ENCODE measurements at regions not wholly inside any gene's neighbourhood (a gene's known extent, or its start where the extent isn't known, plus 50 kb on each side); places are given as distances from the start of the nearest gene placed in this dataset.

GRCh38 chr10:106076496-106076895 lies 1088.0 kb downstream of the SORCS1 start:
- no peak for TF ChIP-seq CTCF (IDR thresholded peaks at IDR 0.05; ENCODE audit: borderline replicate concordance, insufficient read depth, low read depth, low read length)
- no peak overlapping the region for H3K4me3 ChIP-seq (ENCODE audit: low read depth, low read length)

GRCh38 chr10:106053061-106053460 lies 1111.4 kb downstream of the SORCS1 start:
- TF ChIP-seq CTCF (IDR thresholded peaks at IDR 0.05; ENCODE audit: borderline replicate concordance, insufficient read depth, low read depth, low read length) = no peak
- H3K4me3 ChIP-seq (ENCODE audit: low read depth, low read length) = no peak overlapping the region

GRCh38 chr10:106044503-106044902 lies 1120.0 kb downstream of the SORCS1 start:
- no peak overlapping the region for H3K4me3 ChIP-seq (ENCODE audit: low read depth, low read length)
- no peak for TF ChIP-seq CTCF (IDR thresholded peaks at IDR 0.05; ENCODE audit: borderline replicate concordance, insufficient read depth, low read depth, low read length)

GRCh38 chr10:106043863-106044262 lies 1120.6 kb downstream of the SORCS1 start:
- no peak for TF ChIP-seq CTCF (IDR thresholded peaks at IDR 0.05; ENCODE audit: borderline replicate concordance, insufficient read depth, low read depth, low read length)
- H3K4me3 ChIP-seq (ENCODE audit: low read depth, low read length) = no peak overlapping the region

GRCh38 chr10:106038246-106038645 lies 1126.3 kb downstream of the SORCS1 start:
- H3K4me3 ChIP-seq (ENCODE audit: low read depth, low read length) = no peak overlapping the region
- no peak for TF ChIP-seq CTCF (IDR thresholded peaks at IDR 0.05; ENCODE audit: borderline replicate concordance, insufficient read depth, low read depth, low read length)

- no peak overlapping the region for H3K4me3 ChIP-seq (ENCODE audit: low read depth, low read length)
- TF ChIP-seq CTCF (IDR thresholded peaks at IDR 0.05; ENCODE audit: borderline replicate concordance, insufficient read depth, low read depth, low read length) = no peak
These were observed 1131.4 kb downstream of the SORCS1 start for GRCh38 chr10:106033065-106033464.

GRCh38 chr10:106032450-106033002 lies 1132.0 kb downstream of the SORCS1 start:
- no peak for TF ChIP-seq CTCF (IDR thresholded peaks at IDR 0.05; ENCODE audit: borderline replicate concordance, insufficient read depth, low read depth, low read length)
- no peak overlapping the region for H3K4me3 ChIP-seq (ENCODE audit: low read depth, low read length)

All from GM12875 (cell line).